Thyroid gland (tissue), 4 donors: ENCODE measurements at regions not wholly inside any gene's neighbourhood (a gene's known extent, or its start where the extent isn't known, plus 50 kb on each side); places are given as distances from the start of the nearest gene placed in this dataset.

Experiments used
- POLR2A ChIP-seq, 2 donors: fragments of 450-650 bp; IDR thresholded peaks; one replicate each; pipeline ENCODE4 v1.6.1; 2017; ENCODE audit warnings: antibody characterized with exemption in 2 of 2, mild to moderate bottlenecking in 2 of 2, moderate library complexity in 1 of 2
- TF ChIP-seq, protein P1 (sequence below), 6 experiments: fragments of 200-600 bp in 3 of 6; fragments of 450-650 bp in 3 of 6; sonication (generic) in 3 of 6; IDR thresholded peaks; one replicate each; pipeline ENCODE4 v1.5.1; 2016 to 2019; ENCODE audit warnings: antibody characterized with exemption in 6 of 6, mild to moderate bottlenecking in 2 of 6, inconsistent platforms in 1 of 6, moderate library complexity in 1 of 6

DNA sequence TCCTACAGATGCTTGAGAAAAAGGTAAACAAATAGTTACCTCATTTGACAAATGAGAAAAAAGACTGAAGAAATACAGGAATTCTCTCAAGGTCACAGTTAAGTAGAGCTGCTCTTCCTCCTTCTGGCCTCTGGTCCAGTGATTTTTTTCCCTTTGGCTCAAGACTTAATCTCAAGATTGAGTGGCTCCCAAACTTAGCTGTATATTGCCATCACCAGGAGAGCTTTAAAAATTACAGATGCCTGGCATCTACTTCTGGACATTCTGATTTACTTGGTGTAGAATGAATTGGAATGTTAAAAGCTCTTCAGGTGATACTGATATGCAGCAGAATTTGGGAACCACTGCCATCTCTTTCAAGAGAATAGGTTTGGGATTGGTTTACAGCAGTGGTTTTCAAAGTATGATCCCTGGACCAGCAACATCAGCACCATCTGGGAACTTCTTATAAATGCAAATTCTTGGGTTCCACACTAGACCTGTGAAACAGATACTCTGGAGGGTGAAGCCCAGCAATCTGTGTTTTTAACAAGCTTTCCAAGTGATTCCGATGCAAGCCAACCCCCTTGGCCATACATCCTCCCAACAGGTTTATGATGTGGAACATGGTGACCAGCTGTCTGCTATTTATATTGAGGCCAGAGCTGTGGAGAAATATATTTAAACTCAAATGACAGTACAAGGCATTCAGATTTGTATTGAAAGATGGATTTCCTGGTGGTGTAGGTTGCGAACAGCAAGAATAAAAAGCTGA is 333.0 kb upstream of the RARB start:
- no peak for TF ChIP-seq POLR2A (IDR thresholded peaks at IDR 0.05)
- TF ChIP-seq, protein P1, sequence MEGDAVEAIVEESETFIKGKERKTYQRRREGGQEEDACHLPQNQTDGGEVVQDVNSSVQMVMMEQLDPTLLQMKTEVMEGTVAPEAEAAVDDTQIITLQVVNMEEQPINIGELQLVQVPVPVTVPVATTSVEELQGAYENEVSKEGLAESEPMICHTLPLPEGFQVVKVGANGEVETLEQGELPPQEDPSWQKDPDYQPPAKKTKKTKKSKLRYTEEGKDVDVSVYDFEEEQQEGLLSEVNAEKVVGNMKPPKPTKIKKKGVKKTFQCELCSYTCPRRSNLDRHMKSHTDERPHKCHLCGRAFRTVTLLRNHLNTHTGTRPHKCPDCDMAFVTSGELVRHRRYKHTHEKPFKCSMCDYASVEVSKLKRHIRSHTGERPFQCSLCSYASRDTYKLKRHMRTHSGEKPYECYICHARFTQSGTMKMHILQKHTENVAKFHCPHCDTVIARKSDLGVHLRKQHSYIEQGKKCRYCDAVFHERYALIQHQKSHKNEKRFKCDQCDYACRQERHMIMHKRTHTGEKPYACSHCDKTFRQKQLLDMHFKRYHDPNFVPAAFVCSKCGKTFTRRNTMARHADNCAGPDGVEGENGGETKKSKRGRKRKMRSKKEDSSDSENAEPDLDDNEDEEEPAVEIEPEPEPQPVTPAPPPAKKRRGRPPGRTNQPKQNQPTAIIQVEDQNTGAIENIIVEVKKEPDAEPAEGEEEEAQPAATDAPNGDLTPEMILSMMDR (IDR thresholded peaks at IDR 0.05): peak in 3 of 6 experiments; percentile 28 to 49 (median 39)
